Spleen (tissue), 11 donors: ENCODE measurements at regions not wholly inside any gene's neighbourhood (a gene's known extent, or its start where the extent isn't known, plus 50 kb on each side); places are given as distances from the start of the nearest gene placed in this dataset.

Experiments
- DNase-seq: peaks from one replicate; pipeline ENCODE4 v3.0.0-alpha.2; 2020
- H3K27ac ChIP-seq, 8 donors: fragments of 200-600 bp; sonication (generic) in 7 of 8; 1 replicate in 4 of 8; 2 replicates in 4 of 8; pipeline versions ENCODE4 v1.5.0 to v1.8.0; 2016 to 2021; ENCODE audit warnings: inconsistent platforms in 4 of 8, mild to moderate bottlenecking in 4 of 8, moderate library complexity in 1 of 8
- H3K27me3 ChIP-seq, 7 donors: fragments of 200-600 bp; sonication (generic) in 6 of 7; replicated peaks in 1 of 7; 1 replicate in 4 of 7; 2 replicates in 3 of 7; pipeline versions ENCODE4 v1.5.0 to v1.8.0; 2016 to 2021; ENCODE audit warnings: inconsistent platforms in 3 of 7, mild to moderate bottlenecking in 1 of 7
- H3K36me3 ChIP-seq, 6 donors: fragments of 200-600 bp; sonication (generic) in 5 of 6; 1 replicate in 4 of 6; 2 replicates in 2 of 6; pipeline versions ENCODE4 v1.5.0 to v1.8.0; 2016 to 2021; ENCODE audit warnings: inconsistent platforms in 2 of 6
- H3K4me1 ChIP-seq, 6 donors: fragments of 200-600 bp; sonication (generic) in 5 of 6; 1 replicate in 3 of 6; 2 replicates in 3 of 6; pipeline versions ENCODE4 v1.5.0 to v1.8.0; 2016 to 2021; ENCODE audit warnings: inconsistent platforms in 3 of 6
- H3K4me3 ChIP-seq, 8 donors: fragments of 200-600 bp; sonication (generic) in 7 of 8; 1 replicate in 4 of 8; 2 replicates in 4 of 8; pipeline versions ENCODE4 v1.5.0 to v1.8.0; 2016 to 2021; ENCODE audit warnings: inconsistent platforms in 4 of 8, mild to moderate bottlenecking in 4 of 8, moderate library complexity in 2 of 8
- H3K9me3 ChIP-seq, 8 donors: fragments of 200-600 bp; sonication (generic) in 7 of 8; 1 replicate in 4 of 8; 2 replicates in 4 of 8; pipeline versions ENCODE4 v1.5.0 to v1.8.0; 2016 to 2021; ENCODE audit warnings: inconsistent platforms in 4 of 8
- CTCF ChIP-seq, 11 experiments: fragments of 200-600 bp in 7 of 11; fragments of 450-650 bp in 4 of 11; sonication (generic) in 4 of 11; IDR thresholded peaks in 8 of 11; conservative IDR thresholded peaks in 3 of 11; 1 replicate in 7 of 11; 2 replicates in 4 of 11; pipeline versions ENCODE4 v1.4.0 to v1.8.0; 2016 to 2021; ENCODE audit warnings: antibody characterized with exemption in 11 of 11, inconsistent platforms in 4 of 11, mild to moderate bottlenecking in 1 of 11
- POLR2A ChIP-seq, 3 donors: fragments of 450-650 bp; IDR thresholded peaks; one replicate each; pipeline ENCODE4 v1.5.1; 2017; ENCODE audit warnings: antibody characterized with exemption in 3 of 3, mild to moderate bottlenecking in 1 of 3
- POLR2AphosphoS5 ChIP-seq, 3 donors: sonication (generic); formaldehyde crosslinking; IDR thresholded peaks; one replicate each; pipeline ENCODE4 v1.5.1; 2017; ENCODE audit warnings: antibody characterized with exemption in 3 of 3
- WGBS, 5 donors: extraction: QIAGEN DNeasy Blood & Tissue Kit in 3 of 5; methylation state at CpG; one replicate each; pipeline versions ENCODE4 v1.1.5 to v1.1.7; 2013 to 2018; 5-methylcytosine and 5-hydroxymethylcytosine counted together
- intact Hi-C: fragments of 100-400 bp; cut with DNase I; formaldehyde crosslinking; loops from one replicate; pipeline ENCODE4 v1.15.0; 2023; ENCODE audit warnings: low total_unique reads
- donor health status: healthy with polysubstance abuse.
- donor health status: DM: no; HTN: no; CAD: no; lungs with moderate emphysema.
- donor health status: DM: no; HTN: no; CAD: no.
- donor health status: Bipolar disorder and iron deficiency.
- donor health status: healthy.
- donor health status: DM: no; HTN: no; CAD: no.
- donor health status: DM: yes; HTN: yes; CAD: no.

- Histone ChIP-seq H3K4me1 (no peaks in the 10 kb centered on the region), H3K4me3 (no peak overlapping the region), H3K27me3 (no peaks in the 10 kb centered on the region), H3K36me3 (no peaks in the 10 kb centered on the region), H3K9me3 (no peaks in the 10 kb centered on the region), H3K27ac (no peak overlapping the region)
- TF ChIP-seq POLR2A (IDR thresholded peaks at IDR 0.05) (no peak), CTCF (IDR thresholded peaks at IDR 0.05 in 8 of 11, conservative IDR thresholded peaks at IDR 0.05 in 3 of 11) (no peak), POLR2AphosphoS5 (IDR thresholded peaks at IDR 0.05) (no peak)
- WGBS, 5 donors, result 58 to 69% (median 63%) methylated on average over 3 of the region's 3 CpGs
- intact Hi-C loops, result no loop called here
- DNase-seq, result no peak
Observed at GRCh38 chr10:128516180-128516579, 390.0 kb upstream of the MKI67 start.

- intact Hi-C loops, result no loop called here
- DNase-seq, result no peak
- Histone ChIP-seq H3K4me1 (no peaks in the 10 kb centered on the region), H3K36me3 (no peaks in the 10 kb centered on the region), H3K9me3 (no peaks in the 10 kb centered on the region), H3K27ac (no peak overlapping the region), H3K27me3 (no peaks in the 10 kb centered on the region), H3K4me3 (no peak overlapping the region)
- 82 to 92% (median 89%) methylated on average over 11 of the region's 11 CpGs for WGBS, 5 donors
- TF ChIP-seq POLR2AphosphoS5 (IDR thresholded peaks at IDR 0.05), result no peak
- no peak for TF ChIP-seq POLR2A (IDR thresholded peaks at IDR 0.05)
Observed at GRCh38 chr10:128517167-128517566, 390.9 kb upstream of the MKI67 start.

GRCh38 chr10:128518000-128518399 lies 391.8 kb upstream of the MKI67 start:
- Histone ChIP-seq H3K36me3 (no peaks in the 10 kb centered on the region), H3K4me1 (no peaks in the 10 kb centered on the region), H3K9me3 (no peaks in the 10 kb centered on the region), H3K4me3 (no peak overlapping the region), H3K27me3 (no peaks in the 10 kb centered on the region), H3K27ac (no peak overlapping the region)
- intact Hi-C loops, result no loop called here
- no peak for DNase-seq
- no peak for TF ChIP-seq POLR2A (IDR thresholded peaks at IDR 0.05)
- TF ChIP-seq POLR2AphosphoS5 (IDR thresholded peaks at IDR 0.05), result no peak
- no peak for TF ChIP-seq CTCF (IDR thresholded peaks at IDR 0.05 in 8 of 11, conservative IDR thresholded peaks at IDR 0.05 in 3 of 11)
- WGBS, 5 donors, result 78 to 86% (median 80%) methylated on average over 11 of the region's 11 CpGs

GRCh38 chr10:128519581-128519980 lies 393.4 kb upstream of the MKI67 start:
- intact Hi-C loops, result no loop called here
- H3K9me3 ChIP-seq, result no peaks in the 10 kb centered on the region
- WGBS, 5 donors, result 64 to 74% (median 68%) methylated on average over 6 of the region's 6 CpGs
- no peak overlapping the region for H3K4me3 ChIP-seq
- H3K27ac ChIP-seq, result no peak overlapping the region
- TF ChIP-seq CTCF (IDR thresholded peaks at IDR 0.05 in 8 of 11, conservative IDR thresholded peaks at IDR 0.05 in 3 of 11) (no peak), POLR2A (IDR thresholded peaks at IDR 0.05) (no peak), POLR2AphosphoS5 (IDR thresholded peaks at IDR 0.05) (no peak)
- no peak for DNase-seq
- no peaks in the 10 kb centered on the region for H3K4me1 ChIP-seq
- H3K36me3 ChIP-seq, result no peaks in the 10 kb centered on the region
- no peaks in the 10 kb centered on the region for H3K27me3 ChIP-seq

- no peak for DNase-seq
- TF ChIP-seq POLR2AphosphoS5 (IDR thresholded peaks at IDR 0.05), result no peak
- H3K9me3 ChIP-seq, result no peaks in the 10 kb centered on the region
- no peak overlapping the region for H3K27ac ChIP-seq
- intact Hi-C loops, result no loop called here
- no peaks in the 10 kb centered on the region for H3K27me3 ChIP-seq
- H3K4me1 ChIP-seq, result no peaks in the 10 kb centered on the region
- no peaks in the 10 kb centered on the region for H3K36me3 ChIP-seq
- 84 to 88% (median 85%) methylated on average over 8 to 11 of the region's 11 CpGs for WGBS, 5 donors
- no peak overlapping the region for H3K4me3 ChIP-seq
Observed at GRCh38 chr10:128520211-128520815, 394.1 kb upstream of the MKI67 start.
